ENCODE measurements at regions not wholly inside any gene's neighbourhood (a gene's known extent, or its start where the extent isn't known, plus 50 kb on each side); places are given as distances from the start of the nearest gene placed in this dataset.

DNA sequence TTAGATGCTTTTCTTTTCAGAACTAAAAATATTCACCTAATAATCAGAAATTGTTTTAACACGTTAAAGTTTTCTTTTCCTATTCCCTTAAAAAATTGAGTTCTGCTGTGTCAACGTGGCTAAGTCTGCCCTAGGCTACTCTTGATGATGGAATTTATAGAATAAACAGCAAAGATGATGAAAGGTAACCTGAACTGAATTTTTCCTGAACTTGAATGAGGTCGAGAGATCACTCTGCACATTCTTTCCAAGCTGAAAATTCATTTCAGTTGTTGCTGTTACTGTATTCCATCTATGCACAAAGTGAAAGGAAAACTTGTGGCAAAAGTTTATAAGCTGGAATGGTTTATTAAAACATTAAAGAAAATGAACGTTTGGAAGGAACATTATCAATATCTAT lies 245.9 kb upstream of the GIMD1 start:
- no peaks in the 10 kb centered on the region for H3K27me3 ChIP-seq (ENCODE audit: insufficient read depth)
- Mint-ChIP-seq H3K9me3 (peaks cover 9% of the 10 kb centered on the region; the same call in 1 of the 3 replicates), H3K27ac (no peak overlapping the region), H3K4me1 (peaks cover 8% of the 10 kb centered on the region; the same call in 2 of the 3 replicates), H3K27me3 (ENCODE audit: insufficient read depth, low read depth, poor library complexity) (no peaks in the 10 kb centered on the region), H3K4me3 (no peak overlapping the region), H3K36me3 (ENCODE audit: low read depth) (peaks cover 4% of the 10 kb centered on the region; the same call in 1 of the 3 replicates)
- no peak for ATAC-seq
- no peak overlapping the region for H3K27ac ChIP-seq (ENCODE audit: low read depth)
- no peaks in the 10 kb centered on the region for H3K36me3 ChIP-seq (ENCODE audit: insufficient read depth)
- TF ChIP-seq EZH2phosphoT487 (IDR thresholded peaks at IDR 0.05; ENCODE audit: unreplicated experiment) (no peak), NANOG (IDR thresholded peaks at IDR 0.05; ENCODE audit: borderline replicate concordance) (no peak), ZNF114 (CRISPR knock-in tag; IDR thresholded peaks at IDR 0.05) (no peak), ZNF331 (CRISPR knock-in tag; IDR thresholded peaks at IDR 0.05; ENCODE audit: low read depth) (no peak)
- TF ChIP-seq, protein P1, sequence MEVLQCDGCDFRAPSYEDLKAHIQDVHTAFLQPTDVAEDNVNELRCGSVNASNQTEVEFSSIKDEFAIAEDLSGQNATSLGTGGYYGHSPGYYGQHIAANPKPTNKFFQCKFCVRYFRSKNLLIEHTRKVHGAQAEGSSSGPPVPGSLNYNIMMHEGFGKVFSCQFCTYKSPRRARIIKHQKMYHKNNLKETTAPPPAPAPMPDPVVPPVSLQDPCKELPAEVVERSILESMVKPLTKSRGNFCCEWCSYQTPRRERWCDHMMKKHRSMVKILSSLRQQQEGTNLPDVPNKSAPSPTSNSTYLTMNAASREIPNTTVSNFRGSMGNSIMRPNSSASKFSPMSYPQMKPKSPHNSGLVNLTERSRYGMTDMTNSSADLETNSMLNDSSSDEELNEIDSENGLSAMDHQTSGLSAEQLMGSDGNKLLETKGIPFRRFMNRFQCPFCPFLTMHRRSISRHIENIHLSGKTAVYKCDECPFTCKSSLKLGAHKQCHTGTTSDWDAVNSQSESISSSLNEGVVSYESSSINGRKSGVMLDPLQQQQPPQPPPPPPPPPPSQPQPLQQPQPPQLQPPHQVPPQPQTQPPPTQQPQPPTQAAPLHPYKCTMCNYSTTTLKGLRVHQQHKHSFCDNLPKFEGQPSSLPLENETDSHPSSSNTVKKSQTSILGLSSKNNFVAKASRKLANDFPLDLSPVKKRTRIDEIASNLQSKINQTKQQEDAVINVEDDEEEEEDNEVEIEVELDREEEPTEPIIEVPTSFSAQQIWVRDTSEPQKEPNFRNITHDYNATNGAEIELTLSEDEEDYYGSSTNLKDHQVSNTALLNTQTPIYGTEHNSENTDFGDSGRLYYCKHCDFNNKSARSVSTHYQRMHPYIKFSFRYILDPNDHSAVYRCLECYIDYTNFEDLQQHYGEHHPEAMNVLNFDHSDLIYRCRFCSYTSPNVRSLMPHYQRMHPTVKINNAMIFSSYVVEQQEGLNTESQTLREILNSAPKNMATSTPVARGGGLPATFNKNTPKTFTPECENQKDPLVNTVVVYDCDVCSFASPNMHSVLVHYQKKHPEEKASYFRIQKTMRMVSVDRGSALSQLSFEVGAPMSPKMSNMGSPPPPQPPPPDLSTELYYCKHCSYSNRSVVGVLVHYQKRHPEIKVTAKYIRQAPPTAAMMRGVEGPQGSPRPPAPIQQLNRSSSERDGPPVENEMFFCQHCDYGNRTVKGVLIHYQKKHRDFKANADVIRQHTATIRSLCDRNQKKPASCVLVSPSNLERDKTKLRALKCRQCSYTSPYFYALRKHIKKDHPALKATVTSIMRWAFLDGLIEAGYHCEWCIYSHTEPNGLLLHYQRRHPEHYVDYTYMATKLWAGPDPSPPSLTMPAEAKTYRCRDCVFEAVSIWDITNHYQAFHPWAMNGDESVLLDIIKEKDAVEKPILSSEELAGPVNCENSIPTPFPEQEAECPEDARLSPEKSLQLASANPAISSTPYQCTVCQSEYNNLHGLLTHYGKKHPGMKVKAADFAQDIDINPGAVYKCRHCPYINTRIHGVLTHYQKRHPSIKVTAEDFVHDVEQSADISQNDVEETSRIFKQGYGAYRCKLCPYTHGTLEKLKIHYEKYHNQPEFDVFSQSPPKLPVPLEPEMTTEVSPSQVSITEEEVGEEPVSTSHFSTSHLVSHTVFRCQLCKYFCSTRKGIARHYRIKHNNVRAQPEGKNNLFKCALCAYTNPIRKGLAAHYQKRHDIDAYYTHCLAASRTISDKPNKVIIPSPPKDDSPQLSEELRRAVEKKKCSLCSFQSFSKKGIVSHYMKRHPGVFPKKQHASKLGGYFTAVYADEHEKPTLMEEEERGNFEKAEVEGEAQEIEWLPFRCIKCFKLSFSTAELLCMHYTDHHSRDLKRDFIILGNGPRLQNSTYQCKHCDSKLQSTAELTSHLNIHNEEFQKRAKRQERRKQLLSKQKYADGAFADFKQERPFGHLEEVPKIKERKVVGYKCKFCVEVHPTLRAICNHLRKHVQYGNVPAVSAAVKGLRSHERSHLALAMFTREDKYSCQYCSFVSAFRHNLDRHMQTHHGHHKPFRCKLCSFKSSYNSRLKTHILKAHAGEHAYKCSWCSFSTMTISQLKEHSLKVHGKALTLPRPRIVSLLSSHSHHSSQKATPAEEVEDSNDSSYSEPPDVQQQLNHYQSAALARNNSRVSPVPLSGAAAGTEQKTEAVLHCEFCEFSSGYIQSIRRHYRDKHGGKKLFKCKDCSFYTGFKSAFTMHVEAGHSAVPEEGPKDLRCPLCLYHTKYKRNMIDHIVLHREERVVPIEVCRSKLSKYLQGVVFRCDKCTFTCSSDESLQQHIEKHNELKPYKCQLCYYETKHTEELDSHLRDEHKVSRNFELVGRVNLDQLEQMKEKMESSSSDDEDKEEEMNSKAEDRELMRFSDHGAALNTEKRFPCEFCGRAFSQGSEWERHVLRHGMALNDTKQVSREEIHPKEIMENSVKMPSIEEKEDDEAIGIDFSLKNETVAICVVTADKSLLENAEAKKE (CRISPR knock-in tag; IDR thresholded peaks at IDR 0.05), result no peak
- TF ChIP-seq, protein P2, sequence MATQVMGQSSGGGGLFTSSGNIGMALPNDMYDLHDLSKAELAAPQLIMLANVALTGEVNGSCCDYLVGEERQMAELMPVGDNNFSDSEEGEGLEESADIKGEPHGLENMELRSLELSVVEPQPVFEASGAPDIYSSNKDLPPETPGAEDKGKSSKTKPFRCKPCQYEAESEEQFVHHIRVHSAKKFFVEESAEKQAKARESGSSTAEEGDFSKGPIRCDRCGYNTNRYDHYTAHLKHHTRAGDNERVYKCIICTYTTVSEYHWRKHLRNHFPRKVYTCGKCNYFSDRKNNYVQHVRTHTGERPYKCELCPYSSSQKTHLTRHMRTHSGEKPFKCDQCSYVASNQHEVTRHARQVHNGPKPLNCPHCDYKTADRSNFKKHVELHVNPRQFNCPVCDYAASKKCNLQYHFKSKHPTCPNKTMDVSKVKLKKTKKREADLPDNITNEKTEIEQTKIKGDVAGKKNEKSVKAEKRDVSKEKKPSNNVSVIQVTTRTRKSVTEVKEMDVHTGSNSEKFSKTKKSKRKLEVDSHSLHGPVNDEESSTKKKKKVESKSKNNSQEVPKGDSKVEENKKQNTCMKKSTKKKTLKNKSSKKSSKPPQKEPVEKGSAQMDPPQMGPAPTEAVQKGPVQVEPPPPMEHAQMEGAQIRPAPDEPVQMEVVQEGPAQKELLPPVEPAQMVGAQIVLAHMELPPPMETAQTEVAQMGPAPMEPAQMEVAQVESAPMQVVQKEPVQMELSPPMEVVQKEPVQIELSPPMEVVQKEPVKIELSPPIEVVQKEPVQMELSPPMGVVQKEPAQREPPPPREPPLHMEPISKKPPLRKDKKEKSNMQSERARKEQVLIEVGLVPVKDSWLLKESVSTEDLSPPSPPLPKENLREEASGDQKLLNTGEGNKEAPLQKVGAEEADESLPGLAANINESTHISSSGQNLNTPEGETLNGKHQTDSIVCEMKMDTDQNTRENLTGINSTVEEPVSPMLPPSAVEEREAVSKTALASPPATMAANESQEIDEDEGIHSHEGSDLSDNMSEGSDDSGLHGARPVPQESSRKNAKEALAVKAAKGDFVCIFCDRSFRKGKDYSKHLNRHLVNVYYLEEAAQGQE (IDR thresholded peaks at IDR 0.05; ENCODE audit: unreplicated experiment), result no peak
- no peaks in the 10 kb centered on the region for H3F3A ChIP-seq (replicated peaks; ENCODE audit: low read depth)
- DNase-seq (ENCODE audit: low spot score), result no peak
- H3K9me2 ChIP-seq (ENCODE audit: insufficient read depth), result no peaks in the 10 kb centered on the region
- no peaks in the 10 kb centered on the region; the same call in 1 of the 2 replicates for H3K4me1 ChIP-seq (ENCODE audit: insufficient read depth)
- H3K4me3 ChIP-seq, result no peak overlapping the region
- no peaks in the 10 kb centered on the region for H4K20me1 ChIP-seq (replicated peaks; ENCODE audit: insufficient read depth)
- no peaks in the 10 kb centered on the region for H3K79me2 ChIP-seq (replicated peaks; ENCODE audit: insufficient read depth)
- H3K4me2 ChIP-seq, result no peak overlapping the region
- H2AFZ ChIP-seq, result no peak overlapping the region

Data from GM23338 (cell line).